PFSK-1 (cell line): ENCODE measurements at regions not wholly inside any gene's neighbourhood (a gene's known extent, or its start where the extent isn't known, plus 50 kb on each side); places are given as distances from the start of the nearest gene placed in this dataset.

Experiments
- POLR2AphosphoS5 ChIP-seq: IDR thresholded peaks from 2 replicates; pipeline ENCODE4 v1.6.1; 2012; ENCODE audit warnings: low read depth, mild to moderate bottlenecking, control low read depth, low read length, moderate library complexity
- TAF1 ChIP-seq: IDR thresholded peaks from 2 replicates; pipeline ENCODE4 v1.6.1; 2012; ENCODE audit warnings: low read length, control low read depth, borderline replicate concordance; ENCODE audit not compliant: insufficient read depth

GRCh38 chr21:35195232-35195631 lies 146.1 kb upstream of the RUNX1 start:
- TF ChIP-seq POLR2AphosphoS5 (no peak), TAF1 (no peak)
